ENCODE measurements at regions not wholly inside any gene's neighbourhood (a gene's known extent, or its start where the extent isn't known, plus 50 kb on each side); places are given as distances from the start of the nearest gene placed in this dataset.

DNA sequence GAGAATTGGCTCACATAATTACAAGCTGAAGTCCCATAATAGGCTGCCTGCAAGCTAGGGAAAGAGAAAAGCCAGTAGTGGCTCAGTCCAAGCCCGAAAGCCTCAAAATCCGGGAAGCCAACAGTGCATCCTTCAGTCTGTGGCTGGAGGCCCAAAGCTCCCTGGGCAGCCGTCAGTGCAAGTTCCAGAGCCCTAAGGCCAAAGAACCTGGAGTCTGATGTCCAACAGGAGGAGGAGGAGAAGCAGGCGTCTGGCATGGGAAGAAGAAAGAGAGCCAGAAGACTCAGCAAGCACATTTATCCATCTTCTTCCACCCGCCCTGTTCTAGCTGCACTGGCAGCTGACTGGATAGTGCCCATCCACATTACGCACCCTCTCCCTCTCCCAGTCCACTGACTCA lies 213.4 kb downstream of the GAS1 start:
- TF ChIP-seq, protein P1, sequence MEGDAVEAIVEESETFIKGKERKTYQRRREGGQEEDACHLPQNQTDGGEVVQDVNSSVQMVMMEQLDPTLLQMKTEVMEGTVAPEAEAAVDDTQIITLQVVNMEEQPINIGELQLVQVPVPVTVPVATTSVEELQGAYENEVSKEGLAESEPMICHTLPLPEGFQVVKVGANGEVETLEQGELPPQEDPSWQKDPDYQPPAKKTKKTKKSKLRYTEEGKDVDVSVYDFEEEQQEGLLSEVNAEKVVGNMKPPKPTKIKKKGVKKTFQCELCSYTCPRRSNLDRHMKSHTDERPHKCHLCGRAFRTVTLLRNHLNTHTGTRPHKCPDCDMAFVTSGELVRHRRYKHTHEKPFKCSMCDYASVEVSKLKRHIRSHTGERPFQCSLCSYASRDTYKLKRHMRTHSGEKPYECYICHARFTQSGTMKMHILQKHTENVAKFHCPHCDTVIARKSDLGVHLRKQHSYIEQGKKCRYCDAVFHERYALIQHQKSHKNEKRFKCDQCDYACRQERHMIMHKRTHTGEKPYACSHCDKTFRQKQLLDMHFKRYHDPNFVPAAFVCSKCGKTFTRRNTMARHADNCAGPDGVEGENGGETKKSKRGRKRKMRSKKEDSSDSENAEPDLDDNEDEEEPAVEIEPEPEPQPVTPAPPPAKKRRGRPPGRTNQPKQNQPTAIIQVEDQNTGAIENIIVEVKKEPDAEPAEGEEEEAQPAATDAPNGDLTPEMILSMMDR (IDR thresholded peaks at IDR 0.05; ENCODE audit: poor library complexity), result no peak
- TF ChIP-seq EZH2 (IDR thresholded peaks at IDR 0.05; ENCODE audit: borderline replicate concordance) (no peak), EZH2phosphoT487 (IDR thresholded peaks at IDR 0.05; ENCODE audit: low read depth, severe bottlenecking, unreplicated experiment) (no peak)

All from hepatocyte (in vitro differentiated cells).